Esophagus squamous epithelium (tissue), 5 donors: ENCODE measurements at regions not wholly inside any gene's neighbourhood (a gene's known extent, or its start where the extent isn't known, plus 50 kb on each side); places are given as distances from the start of the nearest gene placed in this dataset.

ENCODE experiments used
- DNase-seq: peaks from one replicate; lab custom pipeline; 2025; lab: John Stamatoyannopoulos, UW
- H3K27ac ChIP-seq, 4 donors: fragments of 200-600 bp; sonication (generic); one replicate each; pipeline ENCODE4 v1.5.1; 2016 to 2019; ENCODE audit warnings: mild to moderate bottlenecking in 1 of 4
- H3K27me3 ChIP-seq, 4 donors: fragments of 200-600 bp; sonication (generic); 1 replicate in 3 of 4; 2 replicates in 1 of 4; pipeline versions ENCODE4 v1.5.1 to v1.6.0; 2017 to 2021; ENCODE audit warnings: antibody characterized with exemption in 1 of 4
- H3K36me3 ChIP-seq, 3 donors: fragments of 200-600 bp; sonication (generic); one replicate each; pipeline ENCODE4 v1.5.1; 2016 to 2019
- H3K4me1 ChIP-seq, 3 donors: fragments of 200-600 bp; sonication (generic); one replicate each; pipeline ENCODE4 v1.5.1; 2017 to 2019
- H3K4me3 ChIP-seq, 4 donors: fragments of 200-600 bp; sonication (generic); 1 replicate in 3 of 4; 2 replicates in 1 of 4; pipeline ENCODE4 v1.5.1; 2016 to 2019; ENCODE audit warnings: mild to moderate bottlenecking in 2 of 4, moderate library complexity in 1 of 4
- H3K9me3 ChIP-seq, 3 donors: fragments of 200-600 bp; sonication (generic); one replicate each; pipeline ENCODE4 v1.5.1; 2016 to 2019
- POLR2A ChIP-seq, 4 donors: fragments of 450-650 bp; IDR thresholded peaks; one replicate each; pipeline ENCODE4 v1.6.1; 2017; ENCODE audit warnings: antibody characterized with exemption in 4 of 4, mild to moderate bottlenecking in 4 of 4, moderate library complexity in 3 of 4
- WGBS, 2 donors: methylation state at CpG; one replicate each; pipeline ENCODE4 v1.1.5; 2018; 5-methylcytosine and 5-hydroxymethylcytosine counted together
- intact Hi-C: fragments of 100-400 bp; cut with DNase I; formaldehyde crosslinking; loops from one replicate; pipeline ENCODE4 v1.15.0; 2022
- TF ChIP-seq, protein P1 (sequence below), 6 experiments: fragments of 450-650 bp in 4 of 6; fragments of 200-600 bp in 2 of 6; sonication (generic) in 2 of 6; IDR thresholded peaks; one replicate each; pipeline ENCODE4 v1.5.1; 2016 to 2019; ENCODE audit warnings: antibody characterized with exemption in 6 of 6, mild to moderate bottlenecking in 4 of 6, moderate library complexity in 4 of 6
- donor health status: DM: yes; HTN: yes; CAD: no.

DNA sequence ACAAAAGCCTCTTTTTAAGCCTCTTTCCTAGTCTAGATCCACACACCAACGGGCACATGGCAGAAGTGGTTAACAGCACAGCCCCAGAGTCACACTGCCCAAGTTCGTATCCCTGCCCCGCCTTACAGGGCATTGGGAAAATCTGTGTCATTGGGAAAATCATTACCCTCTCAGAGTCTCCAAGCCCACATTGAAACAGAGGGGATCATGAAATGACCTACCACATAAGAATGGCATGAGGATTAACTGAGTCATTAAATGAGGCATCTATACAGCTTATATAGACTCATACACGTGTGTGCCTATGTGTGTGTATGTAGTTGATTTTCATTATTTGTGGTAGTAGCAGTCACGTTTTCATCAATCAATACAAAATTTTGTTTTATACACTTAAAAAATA is 469.0 kb upstream of the POU3F3 start:
- intact Hi-C loops, result no loop called here
- no peaks in the 10 kb centered on the region for H3K36me3 ChIP-seq
- TF ChIP-seq POLR2A (IDR thresholded peaks at IDR 0.05), result no peak
- TF ChIP-seq, protein P1, sequence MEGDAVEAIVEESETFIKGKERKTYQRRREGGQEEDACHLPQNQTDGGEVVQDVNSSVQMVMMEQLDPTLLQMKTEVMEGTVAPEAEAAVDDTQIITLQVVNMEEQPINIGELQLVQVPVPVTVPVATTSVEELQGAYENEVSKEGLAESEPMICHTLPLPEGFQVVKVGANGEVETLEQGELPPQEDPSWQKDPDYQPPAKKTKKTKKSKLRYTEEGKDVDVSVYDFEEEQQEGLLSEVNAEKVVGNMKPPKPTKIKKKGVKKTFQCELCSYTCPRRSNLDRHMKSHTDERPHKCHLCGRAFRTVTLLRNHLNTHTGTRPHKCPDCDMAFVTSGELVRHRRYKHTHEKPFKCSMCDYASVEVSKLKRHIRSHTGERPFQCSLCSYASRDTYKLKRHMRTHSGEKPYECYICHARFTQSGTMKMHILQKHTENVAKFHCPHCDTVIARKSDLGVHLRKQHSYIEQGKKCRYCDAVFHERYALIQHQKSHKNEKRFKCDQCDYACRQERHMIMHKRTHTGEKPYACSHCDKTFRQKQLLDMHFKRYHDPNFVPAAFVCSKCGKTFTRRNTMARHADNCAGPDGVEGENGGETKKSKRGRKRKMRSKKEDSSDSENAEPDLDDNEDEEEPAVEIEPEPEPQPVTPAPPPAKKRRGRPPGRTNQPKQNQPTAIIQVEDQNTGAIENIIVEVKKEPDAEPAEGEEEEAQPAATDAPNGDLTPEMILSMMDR (IDR thresholded peaks at IDR 0.05), result no peak

DNA sequence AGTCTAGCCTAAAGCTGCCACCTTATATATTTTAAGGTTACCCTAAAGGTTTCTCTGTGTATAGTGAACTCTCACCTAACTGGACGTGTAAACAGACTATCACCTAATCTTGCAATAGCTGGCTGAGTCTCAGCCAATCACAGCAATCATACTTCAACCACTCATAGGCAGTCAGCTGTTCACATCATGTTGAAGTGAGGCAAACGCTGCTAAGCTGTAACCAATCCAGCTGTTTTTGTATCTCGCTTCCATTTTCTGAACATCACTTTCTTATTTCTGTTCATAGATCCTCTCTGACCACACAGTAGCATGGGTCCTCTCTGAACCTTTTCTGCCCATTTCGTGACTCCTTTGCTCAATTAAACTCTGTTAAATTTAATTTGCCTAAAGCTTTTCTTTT is 468.2 kb upstream of the POU3F3 start:
- Histone ChIP-seq H3K27me3 (no peaks in the 10 kb centered on the region), H3K4me3 (no peak overlapping the region), H3K4me1 (no peaks in the 10 kb centered on the region), H3K36me3 (no peaks in the 10 kb centered on the region), H3K27ac (no peak overlapping the region), H3K9me3 (no peaks in the 10 kb centered on the region)
- TF ChIP-seq POLR2A (IDR thresholded peaks at IDR 0.05), result no peak
- TF ChIP-seq, protein P1 (IDR thresholded peaks at IDR 0.05), result no peak
- 51 to 58% methylated on average over 4 of the region's 4 CpGs for WGBS, 2 donors
- no peak for DNase-seq
- intact Hi-C loops, result no loop called here

More for the DNA sequence above, 469.0 kb upstream of the POU3F3 start:
- WGBS, 2 donors, result 78 to 79% methylated on average over 4 to 5 of the region's 5 CpGs
- H3K4me1 ChIP-seq, result no peaks in the 10 kb centered on the region
- H3K4me3 ChIP-seq, result no peak overlapping the region
- H3K27ac ChIP-seq, result no peak overlapping the region
- no peaks in the 10 kb centered on the region for H3K9me3 ChIP-seq
- no peaks in the 10 kb centered on the region for H3K27me3 ChIP-seq
- no peak for DNase-seq

DNA sequence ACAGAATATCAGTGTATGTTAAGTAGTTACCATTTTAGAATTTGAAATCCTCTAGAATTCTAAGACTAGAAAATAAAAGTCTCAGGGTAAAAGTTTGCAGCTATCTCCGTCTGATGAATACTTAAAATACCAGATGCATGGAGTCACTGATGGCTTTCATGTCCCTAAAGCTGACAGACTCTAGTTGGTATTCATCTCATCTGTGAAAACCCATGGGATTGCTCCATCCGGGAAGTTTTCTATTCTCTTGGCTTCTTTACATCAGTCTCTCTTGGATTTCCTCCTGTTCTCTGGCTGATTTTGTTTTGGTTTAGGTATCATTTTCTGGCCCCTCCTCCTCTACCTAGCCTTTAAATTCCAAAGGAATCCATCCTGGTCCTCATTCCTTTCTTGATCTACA is 465.6 kb upstream of the POU3F3 start:
- Histone ChIP-seq H3K9me3 (no peaks in the 10 kb centered on the region), H3K27me3 (no peaks in the 10 kb centered on the region), H3K36me3 (no peaks in the 10 kb centered on the region), H3K4me3 (no peak overlapping the region), H3K4me1 (no peaks in the 10 kb centered on the region), H3K27ac (no peak overlapping the region)
- 46 to 52% methylated on average over 2 of the region's 2 CpGs for WGBS, 2 donors
- DNase-seq, result no peak
- TF ChIP-seq, protein P1 (IDR thresholded peaks at IDR 0.05), result no peak
- no peak for TF ChIP-seq POLR2A (IDR thresholded peaks at IDR 0.05)
- intact Hi-C loops, result no loop called here

DNA sequence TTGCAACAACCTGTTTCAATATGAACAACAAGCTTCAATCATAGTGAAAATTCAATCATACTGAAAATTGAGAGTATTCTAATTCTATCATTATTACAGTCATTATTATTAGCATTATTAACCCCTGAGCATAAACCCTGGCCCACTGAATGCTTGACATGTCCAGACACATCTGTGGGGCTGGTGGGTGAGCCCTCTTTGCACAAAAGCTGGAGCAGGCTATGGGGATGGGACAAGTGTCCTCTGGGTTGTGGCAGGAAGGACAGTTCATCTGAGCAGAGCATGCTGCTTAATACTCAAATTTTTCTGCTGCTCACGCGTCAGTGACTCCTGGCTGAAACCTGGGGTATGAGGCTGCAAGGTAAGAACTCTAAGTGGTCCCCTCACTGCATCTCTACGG is 451.1 kb upstream of the POU3F3 start:
- no peaks in the 10 kb centered on the region for H3K4me1 ChIP-seq
- no peaks in the 10 kb centered on the region for H3K27me3 ChIP-seq
- intact Hi-C loops, result no loop called here
- no peaks in the 10 kb centered on the region for H3K36me3 ChIP-seq
- H3K27ac ChIP-seq, result no peak overlapping the region
- no peak overlapping the region for H3K4me3 ChIP-seq
- DNase-seq, result no peak
- TF ChIP-seq, protein P1 (IDR thresholded peaks at IDR 0.05), result no peak
- no peak for TF ChIP-seq POLR2A (IDR thresholded peaks at IDR 0.05)
- WGBS, 2 donors, result 92% methylated on average over 2 of the region's 3 CpGs; no CpG with 5 or more reads in 1 of the 2 donors
- no peaks in the 10 kb centered on the region for H3K9me3 ChIP-seq

DNA sequence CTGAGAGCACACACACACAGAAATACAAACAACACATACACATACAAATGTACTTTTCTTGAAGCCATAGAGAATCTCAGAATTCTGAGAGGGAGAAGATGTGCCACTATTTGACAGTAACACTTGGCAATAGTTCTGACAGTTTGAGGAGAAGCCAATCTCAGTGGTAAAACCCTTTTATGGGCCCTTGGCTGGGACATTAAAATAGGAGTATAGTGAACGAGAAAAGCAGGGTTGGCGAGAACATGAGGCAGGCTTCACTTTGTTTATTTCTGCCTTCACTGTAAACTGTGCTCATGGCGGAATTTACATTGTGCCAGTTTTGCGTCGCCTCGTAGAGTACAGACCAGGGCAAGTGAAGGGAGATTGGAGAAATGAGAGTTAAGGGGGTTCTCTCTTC is 449.4 kb upstream of the POU3F3 start:
- Histone ChIP-seq H3K36me3 (no peaks in the 10 kb centered on the region), H3K9me3 (no peaks in the 10 kb centered on the region), H3K4me1 (no peaks in the 10 kb centered on the region), H3K27ac (no peak overlapping the region), H3K27me3 (no peaks in the 10 kb centered on the region), H3K4me3 (no peak overlapping the region)
- intact Hi-C loops, result no loop called here
- no peak for DNase-seq
- 69 to 70% methylated on average over 6 of the region's 6 CpGs for WGBS, 2 donors
- TF ChIP-seq, protein P1 (IDR thresholded peaks at IDR 0.05), result no peak
- TF ChIP-seq POLR2A (IDR thresholded peaks at IDR 0.05), result no peak
